ENCODE measurements at regions not wholly inside any gene's neighbourhood (a gene's known extent, or its start where the extent isn't known, plus 50 kb on each side); places are given as distances from the start of the nearest gene placed in this dataset.
"Not testable (repeated sequence)": the region's sequence is repeated elsewhere in the genome, so short reads cannot be mapped to it uniquely, and the experiment has no call there.

GRCh38 chrX:116318672-116319071 is 117.7 kb upstream of the SLC6A14 start:
- Histone ChIP-seq H3K4me2 (no peak overlapping the region), H3K27me3 (no peaks in the 10 kb centered on the region), H3K27ac (no peak overlapping the region), H3K4me1 (no peaks in the 10 kb centered on the region), H2AFZ (replicated peaks) (no peak overlapping the region), H3K36me3 (no peaks in the 10 kb centered on the region), H3K79me2 (ENCODE audit: low read depth) (no peaks in the 10 kb centered on the region), H4K20me1 (ENCODE audit: low read depth) (no peaks in the 10 kb centered on the region), H3F3A (ENCODE audit: low read depth) (no peaks in the 10 kb centered on the region), H3K9me3 (ENCODE audit: low read depth) (no peaks in the 10 kb centered on the region), H3K4me3 (no peak overlapping the region), H3K9ac (no peak overlapping the region)
- no peak overlapping the region for H3K4me3 Mint-ChIP-seq
- H3K27me3 Mint-ChIP-seq (ENCODE audit: insufficient read depth, low read depth) = peaks cover 2% of the 10 kb centered on the region
- H3K9me3 Mint-ChIP-seq = no peaks in the 10 kb centered on the region
- no peak overlapping the region for H3K27ac Mint-ChIP-seq
- DNase-seq (ENCODE audit: low spot score) = no peak
- H3K4me1 Mint-ChIP-seq = no peaks in the 10 kb centered on the region
- TF ChIP-seq EZH2phosphoT487 (IDR thresholded peaks at IDR 0.05) = no peak
- no peak for TF ChIP-seq EZH2 (IDR thresholded peaks at IDR 0.05)
- TF ChIP-seq CTCF (IDR thresholded peaks at IDR 0.05) = no peak
- no peaks in the 10 kb centered on the region for H3K36me3 Mint-ChIP-seq

- Histone ChIP-seq H3K27ac (no peak overlapping the region), H3F3A (ENCODE audit: low read depth) (no peaks in the 10 kb centered on the region), H3K4me2 (no peak overlapping the region), H3K4me3 (no peak overlapping the region), H3K27me3 (no peaks in the 10 kb centered on the region), H4K20me1 (ENCODE audit: low read depth) (no peaks in the 10 kb centered on the region), H3K4me1 (no peaks in the 10 kb centered on the region), H3K9me3 (ENCODE audit: low read depth) (no peaks in the 10 kb centered on the region), H3K9ac (no peak overlapping the region), H3K79me2 (ENCODE audit: low read depth) (no peaks in the 10 kb centered on the region), H2AFZ (replicated peaks) (no peak overlapping the region), H3K36me3 (no peaks in the 10 kb centered on the region)
- TF ChIP-seq EZH2phosphoT487 (IDR thresholded peaks at IDR 0.05) (no peak), EZH2 (IDR thresholded peaks at IDR 0.05) (no peak), CTCF (IDR thresholded peaks at IDR 0.05) (no peak)
- no peak for DNase-seq (ENCODE audit: low spot score)
- Mint-ChIP-seq H3K36me3 (no peaks in the 10 kb centered on the region), H3K27me3 (ENCODE audit: insufficient read depth, low read depth) (peaks cover 2% of the 10 kb centered on the region), H3K4me1 (no peaks in the 10 kb centered on the region), H3K27ac (no peak overlapping the region), H3K9me3 (no peaks in the 10 kb centered on the region), H3K4me3 (no peak overlapping the region)
Measured at GRCh38 chrX:116321711-116322110, 114.7 kb upstream of the SLC6A14 start.

GRCh38 chrX:116332026-116332425 is 104.4 kb upstream of the SLC6A14 start:
- H3K9me3 ChIP-seq (ENCODE audit: low read depth); H3K36me3 Mint-ChIP-seq; H3K4me2 ChIP-seq; H3K9me3 Mint-ChIP-seq; DNase-seq (ENCODE audit: low spot score); H3K4me3 Mint-ChIP-seq; H3K27ac ChIP-seq; H3K27me3 ChIP-seq; H3K4me1 ChIP-seq; H3F3A ChIP-seq (ENCODE audit: low read depth); H4K20me1 ChIP-seq (ENCODE audit: low read depth); H3K9ac ChIP-seq; H3K4me3 ChIP-seq; H2AFZ ChIP-seq (replicated peaks); H3K27me3 Mint-ChIP-seq (ENCODE audit: insufficient read depth, low read depth); H3K27ac Mint-ChIP-seq; H3K79me2 ChIP-seq (ENCODE audit: low read depth); H3K4me1 Mint-ChIP-seq; H3K36me3 ChIP-seq: not testable (repeated sequence)

GRCh38 chrX:116334797-116335196 is 101.6 kb upstream of the SLC6A14 start:
- not testable (repeated sequence) for H3K4me1 Mint-ChIP-seq; H3K27me3 Mint-ChIP-seq (ENCODE audit: insufficient read depth, low read depth); H3K9me3 ChIP-seq (ENCODE audit: low read depth)

More at GRCh38 chrX:116334797-116335196, 101.6 kb upstream of the SLC6A14 start:
- not testable (repeated sequence) for H3K4me3 ChIP-seq; H3K79me2 ChIP-seq (ENCODE audit: low read depth); H3K4me3 Mint-ChIP-seq; H3K9me3 Mint-ChIP-seq; H3K36me3 Mint-ChIP-seq; H3K4me1 ChIP-seq; H4K20me1 ChIP-seq (ENCODE audit: low read depth); H2AFZ ChIP-seq (replicated peaks); H3K27ac ChIP-seq; H3K4me2 ChIP-seq; DNase-seq (ENCODE audit: low spot score); H3K9ac ChIP-seq; H3K36me3 ChIP-seq; H3K27me3 ChIP-seq; H3K27ac Mint-ChIP-seq; H3F3A ChIP-seq (ENCODE audit: low read depth)
